HEK293 (cell line): ENCODE measurements at regions not wholly inside any gene's neighbourhood (a gene's known extent, or its start where the extent isn't known, plus 50 kb on each side); places are given as distances from the start of the nearest gene placed in this dataset.

Experiments
- CTCF ChIP-seq: fragments of 450-650 bp; formaldehyde crosslinking; IDR thresholded peaks from 2 replicates; pipeline ENCODE4 v1.5.1; 2016; ENCODE audit warnings: missing biosample characterization, missing genetic modification characterization
- ZBTB7A ChIP-seq: fragments of 450-650 bp; formaldehyde crosslinking; IDR thresholded peaks from 2 replicates; pipeline ENCODE4 v1.5.1; 2016; ENCODE audit warnings: low read depth, missing biosample characterization, missing genetic modification characterization
- ZNF121 ChIP-seq: fragments of 450-650 bp; formaldehyde crosslinking; IDR thresholded peaks from 2 replicates; pipeline ENCODE4 v1.5.1; 2016; ENCODE audit warnings: missing biosample characterization, missing genetic modification characterization
- ZNF140 ChIP-seq: fragments of 450-650 bp; formaldehyde crosslinking; IDR thresholded peaks from 2 replicates; pipeline ENCODE4 v1.5.1; 2016; ENCODE audit warnings: missing biosample characterization, missing genetic modification characterization
- ZNF274 ChIP-seq, 2 experiments: fragments of 200-500 bp in 1 of 2; fragments of 450-650 bp in 1 of 2; sonication (Bioruptor generic) in 1 of 2; formaldehyde crosslinking in 1 of 2; IDR thresholded peaks; 2 replicates each; pipeline versions ENCODE4 v1.5.1 to v1.6.1; 2014 to 2016; ENCODE audit warnings: borderline replicate concordance in 1 of 2, inconsistent platforms in 1 of 2, low read length in 1 of 2, missing biosample characterization in 1 of 2, missing genetic modification characterization in 1 of 2
- ZNF416 ChIP-seq: fragments of 450-650 bp; formaldehyde crosslinking; IDR thresholded peaks from 2 replicates; pipeline ENCODE4 v1.5.1; 2016; ENCODE audit warnings: missing biosample characterization, missing genetic modification characterization
- ZNF701 ChIP-seq: fragments of 450-650 bp; formaldehyde crosslinking; IDR thresholded peaks from 2 replicates; pipeline ENCODE4 v1.5.1; 2016; ENCODE audit warnings: missing biosample characterization, missing genetic modification characterization
- TF ChIP-seq, protein P1 (sequence below): fragments of 450-650 bp; formaldehyde crosslinking; IDR thresholded peaks from 2 replicates; pipeline ENCODE4 v1.5.1; 2016; ENCODE audit warnings: missing biosample characterization, missing genetic modification characterization
- TF ChIP-seq, protein P2 (sequence below): fragments of 450-650 bp; formaldehyde crosslinking; IDR thresholded peaks from 2 replicates; pipeline ENCODE4 v1.5.1; 2016; ENCODE audit warnings: missing biosample characterization, missing genetic modification characterization

GRCh38 chr5:125398466-125398865, 652.0 kb upstream of the ZNF608 start:
- no peak for TF ChIP-seq CTCF
- TF ChIP-seq ZBTB7A (tag by site-specific recombination), result no peak
- TF ChIP-seq, protein P1, sequence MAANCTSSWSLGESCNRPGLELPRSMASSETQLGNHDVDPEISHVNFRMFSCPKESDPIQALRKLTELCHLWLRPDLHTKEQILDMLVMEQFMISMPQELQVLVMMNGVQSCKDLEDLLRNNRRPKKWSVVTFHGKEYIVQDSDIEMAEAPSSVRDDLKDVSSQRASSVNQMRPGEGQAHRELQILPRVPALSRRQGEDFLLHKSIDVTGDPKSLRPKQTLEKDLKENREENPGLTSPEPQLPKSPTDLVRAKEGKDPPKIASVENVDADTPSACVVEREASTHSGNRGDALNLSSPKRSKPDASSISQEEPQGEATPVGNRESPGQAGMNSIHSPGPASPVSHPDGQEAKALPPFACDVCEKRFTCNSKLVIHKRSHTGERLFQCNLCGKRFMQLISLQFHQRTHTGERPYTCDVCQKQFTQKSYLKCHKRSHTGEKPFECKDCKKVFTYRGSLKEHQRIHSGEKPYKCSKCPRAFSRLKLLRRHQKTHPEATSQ (tag by site-specific recombination), result no peak
- no peak for TF ChIP-seq ZNF121 (tag by site-specific recombination)
- no peak for TF ChIP-seq ZNF140 (tag by site-specific recombination)
- no peak for TF ChIP-seq ZNF274 (IDR thresholded peaks at IDR 0.05; ENCODE audit: low read length)
- no peak for TF ChIP-seq ZNF274 (tag by site-specific recombination; IDR thresholded peaks at IDR 0.05; ENCODE audit: borderline replicate concordance)
- TF ChIP-seq ZNF416, result no peak
- no peak for TF ChIP-seq ZNF701 (tag by site-specific recombination)
- TF ChIP-seq, protein P2, sequence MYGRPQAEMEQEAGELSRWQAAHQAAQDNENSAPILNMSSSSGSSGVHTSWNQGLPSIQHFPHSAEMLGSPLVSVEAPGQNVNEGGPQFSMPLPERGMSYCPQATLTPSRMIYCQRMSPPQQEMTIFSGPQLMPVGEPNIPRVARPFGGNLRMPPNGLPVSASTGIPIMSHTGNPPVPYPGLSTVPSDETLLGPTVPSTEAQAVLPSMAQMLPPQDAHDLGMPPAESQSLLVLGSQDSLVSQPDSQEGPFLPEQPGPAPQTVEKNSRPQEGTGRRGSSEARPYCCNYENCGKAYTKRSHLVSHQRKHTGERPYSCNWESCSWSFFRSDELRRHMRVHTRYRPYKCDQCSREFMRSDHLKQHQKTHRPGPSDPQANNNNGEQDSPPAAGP (tag by site-specific recombination), result no peak
